Stomach smooth muscle (tissue), 2 donors: ENCODE measurements at regions not wholly inside any gene's neighbourhood (a gene's known extent, or its start where the extent isn't known, plus 50 kb on each side); places are given as distances from the start of the nearest gene placed in this dataset.
"Not testable (repeated sequence)": the region's sequence is repeated elsewhere in the genome, so short reads cannot be mapped to it uniquely, and the experiment has no call there.

Experiments
- H3K27ac ChIP-seq: one replicate; pipeline ENCODE4 v1.7.0; 2013; ENCODE audit warnings: mild to moderate bottlenecking, low read length, inconsistent platforms
- H3K27me3 ChIP-seq, 2 donors: one replicate each; pipeline ENCODE4 v1.7.0; 2013; ENCODE audit warnings: low read length in 2 of 2; ENCODE audit not compliant: insufficient read depth in 2 of 2, control insufficient read depth in 1 of 2
- H3K36me3 ChIP-seq, 2 donors: one replicate each; pipeline ENCODE4 v1.7.0; 2013; ENCODE audit warnings: low read length in 2 of 2; ENCODE audit not compliant: control insufficient read depth in 2 of 2, insufficient read depth in 2 of 2
- H3K4me1 ChIP-seq: one replicate; pipeline ENCODE4 v1.7.0; 2013; ENCODE audit warnings: low read length; ENCODE audit not compliant: control insufficient read depth, insufficient read depth
- H3K4me3 ChIP-seq, 2 donors: one replicate each; pipeline ENCODE4 v1.7.0; 2013; ENCODE audit warnings: low read length in 2 of 2
- H3K9ac ChIP-seq, 2 donors: one replicate each; pipeline ENCODE4 v1.7.0; 2013; ENCODE audit warnings: low read length in 2 of 2, mild to moderate bottlenecking in 1 of 2
- H3K9me3 ChIP-seq, 2 donors: one replicate each; pipeline ENCODE4 v1.7.0; 2013; ENCODE audit warnings: low read length in 2 of 2; ENCODE audit not compliant: control insufficient read depth in 2 of 2
- donor health status: healthy.
- donor health status: Pancreatic carcinoma.

GRCh38 chr20:48226642-48227041 lies 441.4 kb upstream of the SULF2 start:
- H3K4me3 ChIP-seq: no peak overlapping the region
- H3K27ac ChIP-seq: no peak overlapping the region
- H3K9ac ChIP-seq: no peak overlapping the region
- H3K27me3 ChIP-seq: no peaks in the 10 kb centered on the region
- peaks cover 6% of the 10 kb centered on the region for H3K4me1 ChIP-seq
- H3K9me3 ChIP-seq: no peaks in the 10 kb centered on the region
- H3K36me3 ChIP-seq: no peaks in the 10 kb centered on the region

- Histone ChIP-seq H3K27ac (no peak overlapping the region), H3K9ac (no peak overlapping the region), H3K27me3 (no peaks in the 10 kb centered on the region), H3K9me3 (no peaks in the 10 kb centered on the region), H3K4me3 (no peak overlapping the region), H3K36me3 (no peaks in the 10 kb centered on the region), H3K4me1 (peaks cover 6% of the 10 kb centered on the region)
These were observed 439.3 kb upstream of the SULF2 start for GRCh38 chr20:48224533-48225050.

GRCh38 chr20:48223715-48224114 lies 438.4 kb upstream of the SULF2 start:
- no peak overlapping the region for H3K9ac ChIP-seq
- H3K27me3 ChIP-seq: no peaks in the 10 kb centered on the region
- no peak overlapping the region for H3K27ac ChIP-seq

GRCh38 chr20:48222595-48223180 lies 437.4 kb upstream of the SULF2 start:
- Histone ChIP-seq H3K9ac (no peak overlapping the region), H3K27me3 (no peaks in the 10 kb centered on the region), H3K4me1 (peaks cover 6% of the 10 kb centered on the region), H3K36me3 (no peaks in the 10 kb centered on the region), H3K4me3 (no peak overlapping the region), H3K9me3 (no peaks in the 10 kb centered on the region), H3K27ac (no peak overlapping the region)

More at GRCh38 chr20:48223715-48224114, 438.4 kb upstream of the SULF2 start:
- Histone ChIP-seq H3K4me3 (no peak overlapping the region), H3K36me3 (no peaks in the 10 kb centered on the region), H3K4me1 (peaks cover 6% of the 10 kb centered on the region), H3K9me3 (no peaks in the 10 kb centered on the region)

GRCh38 chr20:48220033-48220633 lies 434.9 kb upstream of the SULF2 start:
- H3K9ac ChIP-seq: no peak overlapping the region
- no peak overlapping the region for H3K27ac ChIP-seq
- no peaks in the 10 kb centered on the region for H3K36me3 ChIP-seq
- no peak overlapping the region for H3K4me3 ChIP-seq
- no peaks in the 10 kb centered on the region for H3K27me3 ChIP-seq
- peaks cover 3% of the 10 kb centered on the region for H3K4me1 ChIP-seq
- H3K9me3 ChIP-seq: no peaks in the 10 kb centered on the region

- no peaks in the 10 kb centered on the region for H3K4me1 ChIP-seq
- H3K27me3 ChIP-seq: no peaks in the 10 kb centered on the region
- no peak overlapping the region for H3K27ac ChIP-seq
- no peak overlapping the region for H3K9ac ChIP-seq
- no peaks in the 10 kb centered on the region for H3K36me3 ChIP-seq
- no peaks in the 10 kb centered on the region for H3K9me3 ChIP-seq
- no peak overlapping the region for H3K4me3 ChIP-seq
These were observed 434.0 kb upstream of the SULF2 start for GRCh38 chr20:48219306-48219705.

GRCh38 chr20:48217190-48217589 lies 431.9 kb upstream of the SULF2 start:
- Histone ChIP-seq H3K9me3 (no peaks in the 10 kb centered on the region), H3K36me3 (no peaks in the 10 kb centered on the region), H3K4me1 (no peaks in the 10 kb centered on the region), H3K4me3 (no peak overlapping the region), H3K9ac (no peak overlapping the region), H3K27me3 (no peaks in the 10 kb centered on the region), H3K27ac (no peak overlapping the region)

- no peaks in the 10 kb centered on the region for H3K4me1 ChIP-seq
- no peak overlapping the region for H3K9ac ChIP-seq
- H3K9me3 ChIP-seq: no peaks in the 10 kb centered on the region
- no peaks in the 10 kb centered on the region for H3K36me3 ChIP-seq
- no peak overlapping the region for H3K4me3 ChIP-seq
- H3K27me3 ChIP-seq: no peaks in the 10 kb centered on the region
- H3K27ac ChIP-seq: no peak overlapping the region
These were observed 430.3 kb upstream of the SULF2 start for GRCh38 chr20:48215536-48215935.

- no peaks in the 10 kb centered on the region for H3K9me3 ChIP-seq
- H3K27ac ChIP-seq: no peak overlapping the region
- no peak overlapping the region for H3K9ac ChIP-seq
- H3K27me3 ChIP-seq: no peaks in the 10 kb centered on the region
- no peaks in the 10 kb centered on the region for H3K4me1 ChIP-seq
- no peaks in the 10 kb centered on the region for H3K36me3 ChIP-seq
- H3K4me3 ChIP-seq: no peak overlapping the region
These were observed 429.3 kb upstream of the SULF2 start for GRCh38 chr20:48214601-48215000.

- H3K9ac ChIP-seq, H3K36me3 ChIP-seq, H3K9me3 ChIP-seq, H3K4me3 ChIP-seq, H3K27ac ChIP-seq, H3K27me3 ChIP-seq, H3K4me1 ChIP-seq: not testable (repeated sequence)
These were observed 428.4 kb upstream of the SULF2 start for GRCh38 chr20:48213635-48214034.

- H3K27ac ChIP-seq: no peak overlapping the region
- no peaks in the 10 kb centered on the region for H3K36me3 ChIP-seq
- H3K4me1 ChIP-seq: no peaks in the 10 kb centered on the region
- H3K9me3 ChIP-seq: no peaks in the 10 kb centered on the region
- H3K9ac ChIP-seq: no peak overlapping the region
- no peaks in the 10 kb centered on the region for H3K27me3 ChIP-seq
- no peak overlapping the region for H3K4me3 ChIP-seq
These were observed 427.7 kb upstream of the SULF2 start for GRCh38 chr20:48212806-48213509.
